GM18517 (cell line): ENCODE measurements at regions not wholly inside any gene's neighbourhood (a gene's known extent, or its start where the extent isn't known, plus 50 kb on each side); places are given as distances from the start of the nearest gene placed in this dataset.
"Not testable (repeated sequence)": the region's sequence is repeated elsewhere in the genome, so short reads cannot be mapped to it uniquely, and the experiment has no call there.

Experiments
- ATAC-seq: cut with Tn5 transposase; IDR thresholded peaks from one replicate; pipeline ENCODE4 v1.9.1; 2021; ENCODE audit warnings: mild to moderate bottlenecking, moderate library complexity; ENCODE audit not compliant: unreplicated experiment

DNA sequence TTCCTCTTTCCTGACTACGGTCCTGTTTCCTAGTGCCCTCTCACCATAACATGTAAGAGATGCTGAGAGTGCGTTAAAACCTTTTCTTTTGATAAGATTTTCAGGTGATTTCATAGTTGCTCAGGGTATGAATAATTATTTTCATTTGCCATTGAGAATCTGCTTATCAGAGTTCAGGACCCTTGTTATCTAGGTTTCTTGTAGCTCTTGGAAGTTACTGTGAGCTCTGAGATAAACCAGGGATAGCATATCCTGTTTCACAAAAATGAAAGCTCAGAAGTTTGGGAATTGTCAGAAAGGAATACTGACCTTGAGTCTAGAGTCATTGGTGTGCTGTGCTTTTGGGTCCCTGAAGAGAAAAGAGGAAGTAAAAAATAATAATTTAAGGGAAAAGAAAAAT, 76.8 kb upstream of the PRKG1 start:
- ATAC-seq = no peak

DNA sequence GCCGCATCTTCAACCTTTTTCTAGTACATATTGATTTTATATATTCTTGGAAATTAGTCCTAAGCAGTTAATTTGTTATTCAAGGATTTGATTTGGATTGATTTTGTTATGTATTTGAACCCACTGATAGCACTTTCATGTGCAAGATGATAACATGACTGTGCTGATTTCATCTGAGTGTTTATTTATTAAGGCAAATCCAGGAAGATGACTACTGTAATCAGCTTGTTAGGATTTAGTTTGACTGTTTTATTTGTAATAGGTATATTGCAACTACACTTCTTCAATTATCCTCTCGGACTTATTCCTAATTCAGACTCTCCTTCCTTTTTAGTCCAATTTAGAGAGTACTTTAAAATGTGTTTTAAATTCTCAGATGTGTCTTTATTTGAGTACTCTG, 75.1 kb upstream of the PRKG1 start:
- no peak for ATAC-seq

DNA sequence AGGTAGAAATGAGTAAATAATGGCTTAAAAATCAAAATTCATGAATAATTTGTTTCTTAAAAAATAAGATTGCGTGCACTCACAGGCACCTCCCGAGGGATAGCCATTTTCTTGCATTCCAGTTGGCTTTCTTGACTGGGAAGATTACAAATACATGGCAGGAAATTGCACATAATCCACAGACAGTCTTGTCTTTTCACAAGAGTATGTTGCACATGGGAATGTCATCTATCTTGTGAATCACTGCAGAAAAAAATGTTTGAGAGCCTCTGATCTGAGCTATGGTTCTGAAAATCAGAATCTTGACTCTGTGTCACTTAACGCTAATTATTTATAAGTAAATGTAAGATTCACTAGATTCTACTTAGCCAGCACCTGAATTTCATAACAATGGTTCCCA, 74.1 kb upstream of the PRKG1 start:
- no peak for ATAC-seq

DNA sequence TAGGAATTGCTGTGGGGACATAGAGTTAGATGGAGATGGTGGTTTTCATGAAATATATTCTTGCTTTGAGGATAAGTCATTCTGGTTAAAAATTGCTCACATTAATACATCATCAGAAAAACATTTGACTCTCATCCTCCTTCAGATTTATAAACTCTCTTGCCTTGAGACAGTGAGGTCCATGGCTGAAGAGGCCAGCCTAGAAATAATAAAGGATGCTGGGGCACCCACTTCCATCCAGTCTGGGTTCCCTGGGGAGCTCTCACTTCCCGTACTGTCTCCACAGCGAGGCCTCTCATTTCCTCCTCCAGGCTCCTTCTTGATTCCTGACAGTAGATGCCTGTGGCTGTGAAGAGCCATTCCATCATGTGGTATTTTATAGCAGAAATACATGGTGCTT, 73.3 kb upstream of the PRKG1 start:
- ATAC-seq = no peak

DNA sequence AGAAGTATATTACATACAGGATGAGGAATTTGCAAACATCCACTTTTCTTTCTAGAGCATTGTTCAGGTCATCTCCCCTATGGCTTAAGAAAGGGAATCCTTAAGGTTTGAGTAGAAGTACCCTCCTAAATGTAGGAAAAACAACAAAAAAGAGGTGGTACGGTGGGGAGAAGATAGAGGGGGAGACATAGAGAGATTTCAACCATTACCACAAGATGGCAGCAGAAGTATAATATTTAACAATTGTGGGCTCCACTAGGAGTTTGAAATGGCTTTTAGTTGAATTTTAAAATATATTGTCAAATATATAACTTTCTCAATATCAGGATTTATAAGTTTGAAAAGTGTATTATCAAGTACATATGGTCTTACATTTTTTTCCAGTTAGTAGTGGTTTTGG, 72.7 kb upstream of the PRKG1 start:
- peak; percentile 67 for ATAC-seq

DNA sequence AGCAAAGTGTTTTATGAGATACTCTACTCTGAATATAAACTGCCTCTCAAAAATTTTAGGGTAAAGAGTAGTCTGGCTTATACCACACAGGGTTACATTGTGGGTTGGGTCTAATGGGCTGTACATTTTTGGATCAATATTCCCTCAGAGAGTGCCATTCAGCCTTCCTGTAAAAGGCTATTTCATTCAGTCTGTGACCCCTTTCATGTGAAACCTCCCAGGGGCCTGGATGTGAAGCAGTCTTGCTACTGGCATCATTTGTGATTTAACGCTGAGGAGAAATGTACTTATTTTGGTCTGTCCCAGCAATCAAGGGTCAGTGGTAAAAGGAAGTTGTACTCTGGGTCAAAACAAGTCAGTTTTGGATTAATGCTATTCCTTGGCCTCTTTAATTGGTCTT, 71.8 kb upstream of the PRKG1 start:
- ATAC-seq = no peak

DNA sequence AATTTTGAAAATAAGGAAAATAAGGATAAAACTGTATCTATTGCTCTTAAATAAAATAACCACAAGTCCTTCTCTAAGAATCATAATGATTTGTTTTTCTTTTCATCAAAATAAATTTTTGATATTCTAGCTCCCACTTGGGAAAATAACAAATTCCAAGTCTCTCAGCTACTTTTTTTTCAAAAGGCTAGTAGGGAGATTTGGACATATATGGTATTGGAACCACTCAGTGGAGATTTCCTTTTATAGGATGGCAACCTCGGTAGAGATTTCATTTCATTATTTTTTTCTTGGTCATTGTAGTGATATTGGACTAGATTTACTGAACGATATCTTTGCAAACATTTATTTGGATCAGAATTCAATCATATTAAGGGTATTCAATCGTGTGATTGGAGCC, 69.5 kb upstream of the PRKG1 start:
- ATAC-seq = no peak

DNA sequence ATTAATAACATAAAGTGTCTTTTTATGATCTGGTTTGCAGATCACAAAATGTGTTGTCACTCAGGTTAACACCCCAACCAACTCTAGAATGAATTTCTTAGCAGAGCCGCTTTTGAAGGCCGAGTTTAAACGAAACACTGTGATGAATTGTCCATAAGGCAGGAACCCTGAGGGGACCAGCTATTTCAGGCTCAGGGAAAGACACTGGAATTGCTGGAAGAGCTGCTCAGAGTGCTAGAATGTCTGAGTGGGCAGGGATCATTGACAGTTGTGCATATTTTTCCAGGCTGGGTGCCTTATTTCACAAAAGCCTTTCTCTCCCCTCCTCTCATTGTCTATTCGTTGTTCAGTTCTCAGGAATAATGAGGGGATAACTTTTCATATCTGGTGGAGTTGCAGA, 68.7 kb upstream of the PRKG1 start:
- ATAC-seq = no peak

DNA sequence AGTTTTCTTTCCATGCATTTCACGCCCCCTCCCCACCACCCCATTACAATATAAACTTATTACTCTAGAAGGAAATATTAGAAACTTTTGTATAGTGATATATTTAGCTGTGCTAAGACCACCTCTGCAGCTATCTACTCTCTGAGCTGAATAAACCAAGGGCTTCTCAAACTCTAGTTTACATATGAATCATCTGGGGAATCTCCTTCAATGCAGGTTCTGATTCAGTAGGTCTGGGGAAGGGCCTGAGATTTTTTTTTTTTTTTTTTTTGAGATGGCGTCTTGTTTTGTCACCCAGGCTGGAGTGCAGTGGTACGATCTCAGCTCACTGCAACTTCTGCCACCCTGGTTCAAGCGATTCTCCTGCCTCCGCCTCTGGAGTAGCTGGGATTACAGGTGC, 67.6 kb upstream of the PRKG1 start:
- no peak for ATAC-seq

DNA sequence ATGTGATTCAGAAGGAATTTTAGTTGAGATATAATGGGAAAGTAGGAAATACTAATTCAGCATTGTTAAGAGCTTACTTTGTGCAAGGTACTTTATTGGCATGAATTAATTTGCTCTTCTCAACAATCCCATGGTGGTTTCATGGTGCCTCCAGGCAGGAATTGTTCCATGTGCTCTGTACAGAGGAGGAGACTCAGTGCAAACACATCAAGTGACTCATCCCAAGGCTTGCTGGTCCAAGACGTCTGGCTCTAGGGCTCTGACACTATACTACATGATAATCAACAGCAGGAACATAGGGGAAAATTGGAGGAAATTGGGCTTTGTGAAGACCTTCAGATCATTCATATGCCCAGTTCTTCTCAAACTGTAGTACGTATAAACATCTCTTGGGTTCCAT, 66.5 kb upstream of the PRKG1 start:
- ATAC-seq = no peak

DNA sequence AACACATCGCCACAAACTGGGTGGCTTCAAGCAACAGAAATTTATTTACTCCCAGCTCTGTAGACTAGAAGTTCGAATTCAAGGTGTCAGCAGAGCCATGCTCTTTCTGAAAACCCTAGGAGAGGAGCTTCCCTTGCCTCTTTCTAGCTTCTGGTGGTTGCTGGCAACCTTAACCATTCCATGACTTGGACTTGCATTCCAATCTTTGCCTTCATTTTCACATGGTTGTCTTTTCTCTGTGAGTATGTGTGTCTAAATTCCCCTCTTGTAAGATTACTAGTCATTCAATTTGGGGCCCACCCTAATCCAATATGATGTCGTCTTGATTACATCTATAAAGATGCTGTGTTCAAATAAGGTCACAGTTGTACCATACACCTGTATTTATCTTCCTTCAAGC, 65.9 kb upstream of the PRKG1 start:
- ATAC-seq = no peak

DNA sequence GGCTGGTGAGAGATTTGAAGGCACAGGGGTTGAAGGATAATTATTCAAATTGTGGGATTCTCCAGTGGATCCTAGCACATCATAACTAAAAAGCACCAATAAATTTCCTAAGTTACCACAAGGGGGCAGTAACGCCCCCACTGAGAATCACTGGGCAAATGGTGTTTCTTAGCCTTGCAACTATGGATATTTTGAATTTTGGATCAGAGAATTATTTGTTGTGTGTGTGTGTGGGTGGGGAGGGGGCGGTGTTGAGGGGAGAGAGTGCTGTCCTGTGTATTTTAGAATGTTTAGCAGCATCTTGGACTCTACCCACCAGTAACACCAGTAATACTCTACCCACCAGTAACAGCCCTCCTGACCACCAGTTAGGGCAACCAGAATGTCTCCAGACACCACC, 63.3 kb upstream of the PRKG1 start:
- ATAC-seq = no peak

DNA sequence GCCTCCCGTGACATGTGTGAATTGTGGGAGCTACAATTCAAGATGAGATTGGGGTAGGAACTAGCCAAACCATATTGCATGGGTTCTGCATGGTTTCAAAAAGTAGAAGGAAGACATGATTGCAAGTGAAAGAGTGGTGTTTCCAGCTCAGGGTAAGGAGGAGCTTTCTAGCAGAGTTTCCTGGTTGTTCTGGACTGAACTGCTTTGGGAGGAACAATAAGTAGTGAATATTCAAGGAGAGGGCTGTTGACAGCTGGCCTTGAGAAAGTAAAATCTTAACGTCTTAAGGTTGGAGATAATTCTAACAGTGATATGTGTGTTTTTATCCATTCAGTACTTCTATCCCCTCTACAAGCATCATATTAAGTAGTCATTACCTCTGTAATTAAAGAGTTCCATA, 62.2 kb upstream of the PRKG1 start:
- ATAC-seq = no peak

DNA sequence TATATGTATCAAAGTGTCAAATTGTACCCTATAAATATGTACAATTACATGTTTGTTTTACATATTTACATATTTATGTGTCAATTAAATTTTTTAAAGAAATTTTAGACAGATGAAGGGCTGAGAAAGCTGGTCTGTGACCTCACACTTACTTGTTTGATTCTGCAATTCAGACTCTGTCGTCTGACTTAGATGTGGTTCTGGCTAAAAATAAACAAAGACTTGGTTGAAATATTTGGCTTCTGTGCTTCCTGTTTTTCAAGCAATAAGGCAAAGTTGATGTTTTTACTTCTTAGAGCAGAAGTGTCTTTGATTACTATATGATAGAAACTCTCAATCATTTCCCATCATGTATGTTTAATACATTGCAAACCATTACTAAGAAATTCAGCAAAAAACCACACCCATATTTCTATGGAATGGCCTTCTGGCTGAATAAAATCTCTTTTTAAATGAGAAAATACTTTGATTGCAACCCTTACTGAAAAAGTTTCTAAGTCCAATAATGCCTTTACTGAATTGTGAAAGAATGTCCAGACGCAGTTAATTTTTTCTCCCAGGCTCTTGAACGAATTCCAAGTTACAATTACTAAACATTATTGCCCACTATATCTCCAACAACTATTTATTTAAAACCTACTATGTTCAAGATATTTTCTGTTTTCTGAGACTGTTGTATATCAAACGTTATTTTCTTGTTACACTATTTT, 59.5 kb upstream of the PRKG1 start:
- no peak for ATAC-seq

DNA sequence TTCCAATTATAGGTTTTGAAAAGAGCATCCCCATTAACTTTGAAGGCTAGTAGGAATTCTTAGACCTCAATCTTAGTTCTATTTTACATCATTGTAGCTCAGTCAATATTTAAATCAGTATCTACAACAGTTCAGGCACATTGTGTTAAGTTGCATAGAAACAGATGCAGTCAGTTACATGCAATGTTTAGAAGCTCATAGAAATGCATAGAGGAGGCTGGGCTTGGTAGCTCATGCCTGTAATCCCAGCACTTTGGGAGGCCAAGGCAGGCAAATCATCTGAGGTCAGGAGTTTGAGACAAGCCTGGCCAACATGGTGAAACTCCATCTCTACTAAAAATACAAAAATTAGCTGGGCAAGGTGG, 58.9 kb upstream of the PRKG1 start:
- not testable (repeated sequence) for ATAC-seq

DNA sequence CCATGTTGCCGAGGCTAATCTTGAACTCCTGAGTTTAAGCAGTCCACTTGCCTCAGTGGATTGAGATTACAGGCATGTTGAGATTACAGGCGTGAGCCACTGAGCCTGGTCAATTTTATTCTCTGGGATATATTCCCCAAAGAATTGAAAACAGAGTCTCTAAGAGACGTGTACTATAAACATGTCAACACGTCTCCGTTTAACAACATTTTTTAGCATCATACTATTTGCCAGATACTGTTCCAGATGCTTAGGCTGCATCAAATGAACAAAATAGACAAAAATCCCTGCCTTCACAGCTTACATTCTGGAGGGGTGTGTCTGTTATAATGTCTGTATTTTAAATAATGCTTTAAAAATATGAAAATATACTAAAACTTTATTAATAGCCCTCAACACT, 54.1 kb upstream of the PRKG1 start:
- no peak for ATAC-seq

DNA sequence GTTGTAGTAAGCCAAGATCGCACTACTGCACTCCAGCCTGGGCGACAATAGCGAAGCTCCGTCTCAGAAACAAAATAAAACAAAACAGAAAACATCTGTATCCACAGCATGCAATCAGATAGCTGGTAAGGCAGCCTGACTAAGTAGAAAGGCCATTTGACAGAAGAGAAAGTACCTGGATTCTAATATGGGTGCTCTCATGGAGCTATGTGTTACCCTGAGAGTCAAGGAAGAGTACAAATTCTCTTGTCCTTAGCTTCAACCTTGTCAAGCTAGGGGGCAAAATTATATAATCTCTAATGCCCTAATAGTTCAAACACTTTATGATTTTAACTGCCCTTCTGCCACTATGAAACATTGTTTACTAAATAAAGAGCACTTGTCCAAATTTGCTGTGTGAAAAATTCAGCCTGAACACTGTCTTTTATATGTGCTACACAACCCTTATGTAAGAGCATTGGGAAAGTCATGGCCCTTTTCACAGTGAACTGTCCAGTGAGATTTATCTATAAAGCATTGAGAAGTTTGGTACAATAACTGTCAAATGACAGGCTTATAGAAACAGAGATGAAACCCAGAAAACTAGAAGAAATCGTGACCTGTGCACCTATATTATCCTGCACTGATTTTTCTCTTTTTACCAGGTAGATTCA, 51.2 kb upstream of the PRKG1 start:
- no peak for ATAC-seq

DNA sequence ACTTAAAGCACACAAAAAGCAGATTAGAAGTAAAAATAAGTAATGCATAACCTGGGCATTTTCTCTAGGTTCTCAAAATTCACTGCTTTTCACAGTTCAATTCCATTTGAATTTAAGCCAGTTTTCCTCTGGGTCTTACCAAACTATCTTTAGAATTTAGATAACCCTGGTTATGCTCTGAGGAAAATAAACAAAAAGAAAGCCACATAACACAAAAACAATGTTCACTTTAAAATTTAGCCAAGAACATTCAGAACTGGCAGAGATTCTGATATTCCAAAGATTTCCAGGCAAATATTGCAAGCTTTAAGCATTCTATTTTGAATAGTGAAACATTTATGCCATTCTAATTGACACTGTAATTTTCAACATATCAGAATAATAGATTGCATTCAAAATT, 50.7 kb upstream of the PRKG1 start:
- ATAC-seq = no peak
